Keratinocyte (primary cell): ENCODE measurements at regions not wholly inside any gene's neighbourhood (a gene's known extent, or its start where the extent isn't known, plus 50 kb on each side); places are given as distances from the start of the nearest gene placed in this dataset.

ENCODE experiments used
- DNase-seq: peaks from one replicate; pipeline ENCODE4 v3.0.0-alpha.2; 2011; ENCODE audit warnings: low read depth, missing footprints, low spot score
- FAIRE-seq: peaks from 2 replicates; lab custom pipeline; 2011; peaks lifted over from hg19 to GRCh38; lab: Jason Lieb, UNC
- H2AFZ ChIP-seq: 2 replicates; pipeline ENCODE4 v1.6.0; 2012; ENCODE audit warnings: low read length, control low read depth, inconsistent platforms; ENCODE audit not compliant: control insufficient read depth
- H3K27ac ChIP-seq: 2 replicates; pipeline ENCODE4 v1.5.1; 2011; ENCODE audit warnings: low read length; ENCODE audit not compliant: control insufficient read depth, insufficient read depth
- H3K27me3 ChIP-seq: 3 replicates; pipeline ENCODE4 v1.6.0; 2011; ENCODE audit warnings: low read length; ENCODE audit not compliant: control insufficient read depth, insufficient read depth; ENCODE audit errors: extremely low read depth
- H3K36me3 ChIP-seq, 2 experiments: 2 replicates in 1 of 2; 3 replicates in 1 of 2; pipeline ENCODE4 v1.5.1; 2011; ENCODE audit warnings: low read length in 2 of 2, mild to moderate bottlenecking in 1 of 2; ENCODE audit not compliant: control insufficient read depth in 2 of 2, insufficient read depth in 2 of 2; ENCODE audit errors: extremely low read depth in 1 of 2
- H3K4me1 ChIP-seq: 3 replicates; pipeline ENCODE4 v1.5.1; 2011; ENCODE audit warnings: low read length; ENCODE audit not compliant: control insufficient read depth, insufficient read depth; ENCODE audit errors: extremely low read depth
- H3K4me2 ChIP-seq: 3 replicates; pipeline ENCODE4 v1.6.0; 2011; ENCODE audit warnings: low read depth, low read length; ENCODE audit not compliant: control insufficient read depth, insufficient read depth; ENCODE audit errors: extremely low read depth
- H3K4me3 ChIP-seq, 3 experiments: fragments of 200-600 bp in 1 of 3; sonication (generic) in 1 of 3; 2 replicates in 2 of 3; 3 replicates in 1 of 3; pipeline ENCODE4 v1.5.1; 2011 to 2016; ENCODE audit warnings: low read length in 3 of 3, mild to moderate bottlenecking in 3 of 3, control low read depth in 2 of 3, inconsistent platforms in 1 of 3, low read depth in 1 of 3, mixed read lengths in 1 of 3, mixed run types in 1 of 3, moderate library complexity in 1 of 3; ENCODE audit not compliant: control insufficient read depth in 2 of 3, insufficient read depth in 2 of 3; ENCODE audit errors: extremely low read depth in 1 of 3
- H3K79me2 ChIP-seq: 2 replicates; pipeline ENCODE4 v1.6.0; 2012; ENCODE audit warnings: low read length; ENCODE audit not compliant: control insufficient read depth, insufficient read depth
- H3K9ac ChIP-seq: 3 replicates; pipeline ENCODE4 v1.6.0; 2011; ENCODE audit warnings: low read length; ENCODE audit not compliant: control insufficient read depth, insufficient read depth; ENCODE audit errors: extremely low read depth
- H3K9me1 ChIP-seq: 3 replicates; pipeline ENCODE4 v1.6.0; 2011; ENCODE audit warnings: low read length; ENCODE audit not compliant: control insufficient read depth, insufficient read depth; ENCODE audit errors: extremely low read depth
- H3K9me3 ChIP-seq: 2 replicates; pipeline ENCODE4 v1.5.1; 2012; ENCODE audit warnings: low read depth, low read length; ENCODE audit not compliant: control insufficient read depth
- H4K20me1 ChIP-seq: 3 replicates; pipeline ENCODE4 v1.6.0; 2011; ENCODE audit warnings: low read length; ENCODE audit not compliant: control insufficient read depth, insufficient read depth; ENCODE audit errors: extremely low read depth
- CTCF ChIP-seq, 3 experiments: IDR thresholded peaks in 1 of 3; conservative IDR thresholded peaks in 1 of 3; optimal IDR thresholded peaks in 1 of 3; 2 replicates in 2 of 3; 3 replicates in 1 of 3; pipeline versions ENCODE3 to v1.5.1; 2011; ENCODE audit warnings: low read length in 3 of 3, mild to moderate bottlenecking in 3 of 3, moderate library complexity in 2 of 3, control low read depth in 1 of 3, inconsistent platforms in 1 of 3; ENCODE audit not compliant: insufficient read depth in 2 of 3; ENCODE audit errors: extremely low read depth in 1 of 3
- EZH2 ChIP-seq: IDR thresholded peaks from one replicate; pipeline ENCODE4 v1.6.1; 2012; ENCODE audit warnings: inconsistent platforms, mild to moderate bottlenecking, low read length, moderate library complexity
- dilution Hi-C: fragments of 300-500 bp; cut with MboI; formaldehyde crosslinking; loops from one replicate; pipeline ENCODE4 v1.7.0; 2020; ENCODE audit warnings: low sequenced_read_pairs; ENCODE audit not compliant: extremely low pct_ligation_motif_present

- Histone ChIP-seq H3K27ac (no peak overlapping the region), H3K9me3 (no peaks in the 10 kb centered on the region), H3K4me3 (no peak overlapping the region), H4K20me1 (no peaks in the 10 kb centered on the region), H2AFZ (no peak overlapping the region), H3K9me1 (no peaks in the 10 kb centered on the region), H3K4me1 (no peaks in the 10 kb centered on the region), H3K9ac (no peak overlapping the region), H3K27me3 (no peaks in the 10 kb centered on the region), H3K79me2 (no peaks in the 10 kb centered on the region), H3K4me2 (no peak overlapping the region), H3K36me3 (no peaks in the 10 kb centered on the region)
- FAIRE-seq (no peak), DNase-seq (no peak)
- TF ChIP-seq EZH2 (no peak), CTCF (optimal IDR thresholded peaks at IDR 0.05 in 1 of 3, IDR thresholded peaks at IDR 0.05 in 1 of 3, conservative IDR thresholded peaks at IDR 0.05 in 1 of 3; ENCODE audit: extremely low read depth in 1 of 3, insufficient read depth in 2 of 3, low read length in 3 of 3) (no peak)
- dilution Hi-C loops, result no loop called here
Measured at GRCh38 chr3:117168896-117169295, 459.3 kb downstream of the TUSC7 start.

DNA sequence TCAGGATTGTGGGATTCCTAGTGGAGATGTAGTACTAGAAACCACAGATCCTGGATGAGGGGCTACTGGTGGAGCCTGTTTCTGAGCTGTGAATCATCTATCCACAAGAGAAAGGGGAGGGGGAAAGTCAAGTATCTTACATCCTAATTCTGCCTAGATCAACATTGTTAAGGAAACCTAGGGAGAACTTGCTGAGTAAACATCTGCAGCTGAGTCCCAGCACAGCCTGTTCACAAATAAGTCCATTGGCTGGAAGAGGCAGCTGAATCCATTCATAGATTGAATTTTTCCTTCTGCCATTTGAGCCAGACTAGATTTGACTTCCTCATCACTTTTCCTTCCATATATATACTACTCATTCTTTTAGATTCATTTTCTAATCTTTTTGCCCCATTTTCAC, 460.5 kb downstream of the TUSC7 start:
- TF ChIP-seq CTCF (optimal IDR thresholded peaks at IDR 0.05 in 1 of 3, IDR thresholded peaks at IDR 0.05 in 1 of 3, conservative IDR thresholded peaks at IDR 0.05 in 1 of 3; ENCODE audit: extremely low read depth in 1 of 3, insufficient read depth in 2 of 3, low read length in 3 of 3) (no peak), EZH2 (no peak)
- FAIRE-seq, result no peak
- H3K27me3 ChIP-seq, result no peaks in the 10 kb centered on the region
- no peak overlapping the region for H3K9ac ChIP-seq
- H2AFZ ChIP-seq, result no peak overlapping the region
- H3K36me3 ChIP-seq, result no peaks in the 10 kb centered on the region
- DNase-seq, result no peak
- no peak overlapping the region for H3K4me2 ChIP-seq
- no peaks in the 10 kb centered on the region for H3K9me3 ChIP-seq
- no peak overlapping the region for H3K27ac ChIP-seq
- dilution Hi-C loops, result no loop called here
- H3K79me2 ChIP-seq, result no peaks in the 10 kb centered on the region
- no peak overlapping the region for H3K4me3 ChIP-seq
- H3K9me1 ChIP-seq, result no peaks in the 10 kb centered on the region
- no peaks in the 10 kb centered on the region for H3K4me1 ChIP-seq
- H4K20me1 ChIP-seq, result no peaks in the 10 kb centered on the region
